Vagina (tissue), 2 donors: ENCODE measurements at regions not wholly inside any gene's neighbourhood (a gene's known extent, or its start where the extent isn't known, plus 50 kb on each side); places are given as distances from the start of the nearest gene placed in this dataset.

Source experiments
- DNase-seq, 2 donors: peaks; one replicate each; pipeline ENCODE4 v3.0.0-alpha.2; 2017; ENCODE audit errors: extremely low spot score in 2 of 2
- H3K27ac ChIP-seq: fragments of 200-600 bp; sonication (generic); one replicate; pipeline ENCODE4 v1.5.1; 2019
- H3K27me3 ChIP-seq: fragments of 200-600 bp; sonication (generic); one replicate; pipeline ENCODE4 v1.5.1; 2019
- H3K36me3 ChIP-seq, 2 donors: fragments of 200-600 bp; sonication (generic); one replicate each; pipeline ENCODE4 v1.5.1; 2017 to 2019
- H3K4me1 ChIP-seq: fragments of 200-600 bp; sonication (generic); one replicate; pipeline ENCODE4 v1.5.1; 2019
- H3K4me3 ChIP-seq, 2 donors: fragments of 200-600 bp; sonication (generic); 1 replicate in 1 of 2; 2 replicates in 1 of 2; pipeline ENCODE4 v1.5.1; 2016 to 2019
- H3K9me3 ChIP-seq: fragments of 200-600 bp; sonication (generic); one replicate; pipeline ENCODE4 v1.5.1; 2019
- CTCF ChIP-seq, 3 experiments: fragments of 450-650 bp in 2 of 3; fragments of 200-600 bp in 1 of 3; sonication (generic) in 1 of 3; IDR thresholded peaks; one replicate each; pipeline ENCODE4 v1.5.1; 2017 to 2019; ENCODE audit warnings: antibody characterized with exemption in 3 of 3, mild to moderate bottlenecking in 2 of 3, moderate library complexity in 2 of 3
- POLR2A ChIP-seq, 2 donors: fragments of 450-650 bp; IDR thresholded peaks; one replicate each; pipeline ENCODE4 v1.6.1; 2017; ENCODE audit warnings: antibody characterized with exemption in 2 of 2, mild to moderate bottlenecking in 2 of 2, moderate library complexity in 2 of 2
- POLR2AphosphoS5 ChIP-seq, 2 donors: sonication (generic); formaldehyde crosslinking; IDR thresholded peaks; one replicate each; pipeline ENCODE4 v1.9.0; 2017; ENCODE audit warnings: antibody characterized with exemption in 2 of 2, mild to moderate bottlenecking in 2 of 2, low read depth in 1 of 2; ENCODE audit not compliant: insufficient read depth in 1 of 2
- intact Hi-C: fragments of 100-400 bp; cut with DNase I; formaldehyde crosslinking; loops from one replicate; pipeline ENCODE4 v1.15.1; 2023

GRCh38 chr2:120803764-120804335, 68.2 kb downstream of the GLI2 start:
- no peaks in the 10 kb centered on the region for H3K9me3 ChIP-seq
- no peak overlapping the region for H3K27ac ChIP-seq
- peaks cover 13% of the 10 kb centered on the region for H3K4me1 ChIP-seq
- TF ChIP-seq POLR2A (IDR thresholded peaks at IDR 0.05), result no peak
- TF ChIP-seq POLR2AphosphoS5 (IDR thresholded peaks at IDR 0.05; ENCODE audit: insufficient read depth in 1 of 2, low read depth in 1 of 2), result no peak
- no peak for TF ChIP-seq CTCF (IDR thresholded peaks at IDR 0.05)
- no peaks in the 10 kb centered on the region for H3K27me3 ChIP-seq
- no peak for DNase-seq
- intact Hi-C loops, result no loop called here
- H3K36me3 ChIP-seq, result no peaks in the 10 kb centered on the region
- H3K4me3 ChIP-seq, result no peak overlapping the region

GRCh38 chr2:120804459-120804858, 68.8 kb downstream of the GLI2 start:
- Histone ChIP-seq H3K27ac (no peak overlapping the region), H3K4me1 (peaks cover 13% of the 10 kb centered on the region), H3K9me3 (no peaks in the 10 kb centered on the region), H3K4me3 (no peak overlapping the region), H3K36me3 (no peaks in the 10 kb centered on the region), H3K27me3 (no peaks in the 10 kb centered on the region)
- TF ChIP-seq POLR2AphosphoS5 (IDR thresholded peaks at IDR 0.05; ENCODE audit: insufficient read depth in 1 of 2, low read depth in 1 of 2) (no peak), POLR2A (IDR thresholded peaks at IDR 0.05) (no peak), CTCF (IDR thresholded peaks at IDR 0.05) (no peak)
- intact Hi-C loops, result no loop called here
- DNase-seq, result no peak

- H3K27me3 ChIP-seq, result no peaks in the 10 kb centered on the region
- intact Hi-C loops, result no loop called here
- no peak for DNase-seq
- no peak overlapping the region for H3K27ac ChIP-seq
- H3K36me3 ChIP-seq, result no peaks in the 10 kb centered on the region
- H3K9me3 ChIP-seq, result no peaks in the 10 kb centered on the region
- H3K4me3 ChIP-seq, result no peak overlapping the region
- H3K4me1 ChIP-seq, result peaks cover 13% of the 10 kb centered on the region
- TF ChIP-seq POLR2AphosphoS5 (IDR thresholded peaks at IDR 0.05; ENCODE audit: insufficient read depth in 1 of 2, low read depth in 1 of 2), result no peak
- TF ChIP-seq POLR2A (IDR thresholded peaks at IDR 0.05), result no peak
- no peak for TF ChIP-seq CTCF (IDR thresholded peaks at IDR 0.05)
These were observed 69.3 kb downstream of the GLI2 start for GRCh38 chr2:120805011-120805410.

GRCh38 chr2:120805602-120806001, 69.9 kb downstream of the GLI2 start:
- Histone ChIP-seq H3K4me1 (peaks cover 13% of the 10 kb centered on the region), H3K9me3 (no peaks in the 10 kb centered on the region), H3K27ac (no peak overlapping the region), H3K4me3 (no peak overlapping the region), H3K36me3 (no peaks in the 10 kb centered on the region), H3K27me3 (no peaks in the 10 kb centered on the region)
- TF ChIP-seq POLR2AphosphoS5 (IDR thresholded peaks at IDR 0.05; ENCODE audit: insufficient read depth in 1 of 2, low read depth in 1 of 2), result no peak
- TF ChIP-seq POLR2A (IDR thresholded peaks at IDR 0.05), result no peak
- TF ChIP-seq CTCF (IDR thresholded peaks at IDR 0.05), result no peak
- no peak for DNase-seq
- intact Hi-C loops, result no loop called here

- no peak for DNase-seq
- Histone ChIP-seq H3K27me3 (no peaks in the 10 kb centered on the region), H3K9me3 (no peaks in the 10 kb centered on the region), H3K27ac (no peak overlapping the region), H3K4me1 (peaks cover 4% of the 10 kb centered on the region), H3K4me3 (no peak overlapping the region), H3K36me3 (no peaks in the 10 kb centered on the region)
- TF ChIP-seq POLR2A (IDR thresholded peaks at IDR 0.05) (no peak), CTCF (IDR thresholded peaks at IDR 0.05) (no peak), POLR2AphosphoS5 (IDR thresholded peaks at IDR 0.05; ENCODE audit: insufficient read depth in 1 of 2, low read depth in 1 of 2) (no peak)
- intact Hi-C loops, result no loop called here
These were observed 72.1 kb downstream of the GLI2 start for GRCh38 chr2:120807751-120808150.
